ENCODE measurements at regions not wholly inside any gene's neighbourhood (a gene's known extent, or its start where the extent isn't known, plus 50 kb on each side); places are given as distances from the start of the nearest gene placed in this dataset.

DNA sequence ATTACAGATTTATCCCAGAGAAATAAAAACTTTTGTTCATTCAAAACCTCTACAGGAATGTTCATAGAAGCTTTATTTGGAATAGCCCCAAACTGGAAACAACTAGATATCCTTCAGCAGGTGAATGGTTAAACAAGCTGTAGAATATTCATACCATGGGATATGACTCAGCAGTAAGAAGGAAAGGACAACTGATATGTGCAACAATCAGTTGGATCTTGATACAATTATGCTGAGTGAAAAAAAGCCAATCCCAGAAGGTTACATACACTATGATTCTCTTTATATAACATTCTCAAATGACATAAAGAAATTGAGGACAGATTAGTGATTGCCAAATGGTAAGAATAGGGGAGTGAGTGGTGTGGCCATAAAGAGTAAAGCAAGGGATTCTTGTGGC lies 376.7 kb downstream of the S1PR1 start:
- no peaks in the 10 kb centered on the region for H4K20me1 ChIP-seq (ENCODE audit: insufficient read depth, low read length)
- no peak overlapping the region for H3K9ac ChIP-seq (ENCODE audit: insufficient read depth, low read depth, low read length)
- peaks cover 20% of the 10 kb centered on the region; the same call in 1 of the 2 replicates for H3K9me3 ChIP-seq (ENCODE audit: low read length)
- H3K4me3 ChIP-seq (replicated peaks in 1 of 3; ENCODE audit: insufficient read depth in 1 of 3, low read depth in 2 of 3, low read length in 3 of 3) = no peak overlapping the region
- H3K4me2 ChIP-seq (ENCODE audit: low read depth, low read length) = no peak overlapping the region
- ChIA-PET POLR2A (no interaction called here), CTCF (ENCODE audit: low intra/inter-chr PET ratio, low total read pairs) (no interaction called here)
- H3K27ac ChIP-seq (ENCODE audit: extremely low read length, insufficient read depth, low read length) = no peak overlapping the region
- DNase-seq (ENCODE audit: low spot score) = no peak
- BruUV-seq (replicated peaks) = no TSS peak
- H2AFZ ChIP-seq (ENCODE audit: low read length) = no peak overlapping the region
- no peaks in the 10 kb centered on the region; a peak in 1 of 5 replicates for H3K27me3 ChIP-seq (ENCODE audit: control insufficient read depth in 1 of 2, insufficient read depth in 2 of 2, low read length in 2 of 2)
- TF ChIP-seq GFI1 (CRISPR knock-in tag; IDR thresholded peaks at IDR 0.05; ENCODE audit: borderline replicate concordance) (no peak), NFE2L2 (IDR thresholded peaks at IDR 0.05; ENCODE audit: low read length) (0 out of 2 replicates have a peak, but pooled peaks have one; percentile 11)
- TF ChIP-seq, protein P1, sequence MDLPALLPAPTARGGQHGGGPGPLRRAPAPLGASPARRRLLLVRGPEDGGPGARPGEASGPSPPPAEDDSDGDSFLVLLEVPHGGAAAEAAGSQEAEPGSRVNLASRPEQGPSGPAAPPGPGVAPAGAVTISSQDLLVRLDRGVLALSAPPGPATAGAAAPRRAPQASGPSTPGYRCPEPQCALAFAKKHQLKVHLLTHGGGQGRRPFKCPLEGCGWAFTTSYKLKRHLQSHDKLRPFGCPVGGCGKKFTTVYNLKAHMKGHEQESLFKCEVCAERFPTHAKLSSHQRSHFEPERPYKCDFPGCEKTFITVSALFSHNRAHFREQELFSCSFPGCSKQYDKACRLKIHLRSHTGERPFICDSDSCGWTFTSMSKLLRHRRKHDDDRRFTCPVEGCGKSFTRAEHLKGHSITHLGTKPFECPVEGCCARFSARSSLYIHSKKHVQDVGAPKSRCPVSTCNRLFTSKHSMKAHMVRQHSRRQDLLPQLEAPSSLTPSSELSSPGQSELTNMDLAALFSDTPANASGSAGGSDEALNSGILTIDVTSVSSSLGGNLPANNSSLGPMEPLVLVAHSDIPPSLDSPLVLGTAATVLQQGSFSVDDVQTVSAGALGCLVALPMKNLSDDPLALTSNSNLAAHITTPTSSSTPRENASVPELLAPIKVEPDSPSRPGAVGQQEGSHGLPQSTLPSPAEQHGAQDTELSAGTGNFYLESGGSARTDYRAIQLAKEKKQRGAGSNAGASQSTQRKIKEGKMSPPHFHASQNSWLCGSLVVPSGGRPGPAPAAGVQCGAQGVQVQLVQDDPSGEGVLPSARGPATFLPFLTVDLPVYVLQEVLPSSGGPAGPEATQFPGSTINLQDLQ (CRISPR knock-in tag; IDR thresholded peaks at IDR 0.05) = no peak
- H3K4me1 ChIP-seq (ENCODE audit: insufficient read depth, low read length) = no peaks in the 10 kb centered on the region
- intact Hi-C loops (cut with micrococcal nuclease; ENCODE audit: unreplicated experiment) = no loop called here
- no peak for ATAC-seq
- H3K79me2 ChIP-seq (ENCODE audit: insufficient read depth, low read length) = no peaks in the 10 kb centered on the region
- no peak for FAIRE-seq
- no peaks in the 10 kb centered on the region for H3K36me3 ChIP-seq (replicated peaks in 1 of 2; ENCODE audit: control insufficient read depth in 1 of 2, insufficient read depth in 2 of 2, low read length in 2 of 2)
- in situ Hi-C loops (cut with HindIII; ENCODE audit: extremely low pct_ligation_motif_present, low pct_unique_long_range_greater_than_20kb) = no loop called here

DNA sequence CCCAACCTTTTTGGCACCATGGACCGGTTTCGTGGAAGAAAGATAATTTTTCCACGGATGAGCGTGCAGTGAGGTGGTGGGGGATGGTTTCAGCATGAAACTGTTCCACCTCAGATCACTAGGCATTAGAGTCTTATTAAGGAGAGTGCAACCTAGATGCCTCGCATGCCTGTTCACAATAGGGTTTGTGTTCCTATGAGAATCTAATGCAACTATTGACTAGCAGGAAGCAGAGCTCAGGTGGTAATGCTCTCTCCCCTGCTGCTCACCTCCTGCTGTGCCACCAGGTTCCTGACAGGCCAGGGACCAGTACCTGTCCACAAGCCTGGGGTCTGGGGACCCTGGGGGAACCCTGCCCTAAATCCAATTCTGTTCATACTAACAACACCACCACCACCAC lies 377.8 kb downstream of the OLFM3 start:
- no TSS peak for BruUV-seq (replicated peaks)
- Histone ChIP-seq H4K20me1 (ENCODE audit: insufficient read depth, low read length) (no peaks in the 10 kb centered on the region), H3K79me2 (ENCODE audit: insufficient read depth, low read length) (no peaks in the 10 kb centered on the region), H3K9ac (ENCODE audit: insufficient read depth, low read depth, low read length) (no peak overlapping the region), H3K4me1 (ENCODE audit: insufficient read depth, low read length) (no peaks in the 10 kb centered on the region), H3K9me3 (ENCODE audit: low read length) (no peaks in the 10 kb centered on the region), H3K27ac (ENCODE audit: extremely low read length, insufficient read depth, low read length) (no peak overlapping the region), H3K4me2 (ENCODE audit: low read depth, low read length) (no peak overlapping the region), H3K27me3 (ENCODE audit: control insufficient read depth in 1 of 2, insufficient read depth in 2 of 2, low read length in 2 of 2) (no peaks in the 10 kb centered on the region; a peak in 1 of 5 replicates), H3K4me3 (replicated peaks in 1 of 3; ENCODE audit: insufficient read depth in 1 of 3, low read depth in 2 of 3, low read length in 3 of 3) (no peak overlapping the region), H2AFZ (ENCODE audit: low read length) (no peak overlapping the region), H3K36me3 (replicated peaks in 1 of 2; ENCODE audit: control insufficient read depth in 1 of 2, insufficient read depth in 2 of 2, low read length in 2 of 2) (no peaks in the 10 kb centered on the region)
- intact Hi-C loops (cut with micrococcal nuclease; ENCODE audit: unreplicated experiment) (no loop called here), in situ Hi-C loops (cut with HindIII; ENCODE audit: extremely low pct_ligation_motif_present, low pct_unique_long_range_greater_than_20kb) (no loop called here)
- POLR2A ChIA-PET = no interaction called here
- no peak for ATAC-seq
- DNase-seq (ENCODE audit: low spot score) = no peak
- TF ChIP-seq, protein P2, sequence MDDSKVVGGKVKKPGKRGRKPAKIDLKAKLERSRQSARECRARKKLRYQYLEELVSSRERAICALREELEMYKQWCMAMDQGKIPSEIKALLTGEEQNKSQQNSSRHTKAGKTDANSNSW (CRISPR knock-in tag; IDR thresholded peaks at IDR 0.05; ENCODE audit: borderline replicate concordance) = no peak
- TF ChIP-seq TCF12 (IDR thresholded peaks at IDR 0.05) = no peak
- no peak for TF ChIP-seq TCF12 (CRISPR knock-in tag; IDR thresholded peaks at IDR 0.05)
- no peak for TF ChIP-seq ZBTB20 (CRISPR knock-in tag; IDR thresholded peaks at IDR 0.05; ENCODE audit: borderline replicate concordance, low read depth)
- TF ChIP-seq TOPORS (CRISPR knock-in tag; IDR thresholded peaks at IDR 0.05) = no peak
- no peak for TF ChIP-seq CHCHD3 (CRISPR knock-in tag; IDR thresholded peaks at IDR 0.05)
- TF ChIP-seq MLLT10 (CRISPR knock-in tag; IDR thresholded peaks at IDR 0.05) = no peak
- TF ChIP-seq ZMAT3 (CRISPR knock-in tag; conservative IDR thresholded peaks at IDR 0.05) = no peak
- no peak for TF ChIP-seq TCF7L2 (IDR thresholded peaks at IDR 0.05; ENCODE audit: low read depth, low read length)
- no peak for TF ChIP-seq MATR3 (CRISPR knock-in tag; IDR thresholded peaks at IDR 0.05)
- TF ChIP-seq MEIS1 (CRISPR knock-in tag; IDR thresholded peaks at IDR 0.05; ENCODE audit: borderline replicate concordance) = no peak
- no peak for TF ChIP-seq ZNF124 (CRISPR knock-in tag; IDR thresholded peaks at IDR 0.05)
- TF ChIP-seq MAFK (conservative IDR thresholded peaks at IDR 0.05 in 1 of 2, IDR thresholded peaks at IDR 0.05 in 1 of 2; ENCODE audit: low read length in 2 of 2) = no peak
- no peak for TF ChIP-seq ZNF256 (CRISPR knock-in tag; conservative IDR thresholded peaks at IDR 0.05)
- TF ChIP-seq KMT2B (CRISPR knock-in tag; IDR thresholded peaks at IDR 0.05) = no peak
- TF ChIP-seq SP4 (CRISPR knock-in tag; IDR thresholded peaks at IDR 0.05) = no peak
- CTCF ChIA-PET (ENCODE audit: low intra/inter-chr PET ratio, low total read pairs) = no interaction called here
- WGBS (ENCODE audit: low lambda C conversion rate) = 0% methylated on average over 4 of the region's 5 CpGs
- no peak for FAIRE-seq

Measured in HepG2 (cell line).